CD14-positive monocyte (primary cell): ENCODE measurements at regions not wholly inside any gene's neighbourhood (a gene's known extent, or its start where the extent isn't known, plus 50 kb on each side); places are given as distances from the start of the nearest gene placed in this dataset.

Experiments used
- DNase-seq, 3 donors: peaks; one replicate each; pipeline ENCODE4 v3.0.0-alpha.2; 2011 to 2022
- H2AFZ ChIP-seq: 2 replicates; pipeline ENCODE4 v1.6.0; 2012; ENCODE audit warnings: mild to moderate bottlenecking, low read depth, low read length, inconsistent platforms; ENCODE audit not compliant: insufficient read depth, poor library complexity, severe bottlenecking
- H3K27ac ChIP-seq, 2 donors: 1 replicate in 1 of 2; 2 replicates in 1 of 2; pipeline ENCODE4 v1.5.1; 2012 to 2013; ENCODE audit warnings: low read length in 2 of 2, control low read depth in 1 of 2, inconsistent platforms in 1 of 2, low read depth in 1 of 2, mild to moderate bottlenecking in 1 of 2
- H3K27me3 ChIP-seq, 2 donors: one replicate each; pipeline versions ENCODE4 v1.6.0 to v1.6.1; 2011 to 2013; ENCODE audit warnings: low read length in 2 of 2; ENCODE audit not compliant: control insufficient read depth in 2 of 2, insufficient read depth in 2 of 2
- H3K36me3 ChIP-seq, 2 donors: replicated peaks in 1 of 2; 1 replicate in 1 of 2; 2 replicates in 1 of 2; pipeline versions ENCODE4 v1.5.1 to v1.6.1; 2012 to 2013; ENCODE audit warnings: low read length in 2 of 2, control low read depth in 1 of 2, inconsistent platforms in 1 of 2, mild to moderate bottlenecking in 1 of 2; ENCODE audit not compliant: insufficient read depth in 2 of 2, control insufficient read depth in 1 of 2
- H3K4me1 ChIP-seq, 2 donors: 1 replicate in 1 of 2; 2 replicates in 1 of 2; pipeline versions ENCODE4 v1.5.1 to v1.6.1; 2012 to 2013; ENCODE audit warnings: low read length in 2 of 2, control low read depth in 1 of 2, inconsistent platforms in 1 of 2, mild to moderate bottlenecking in 1 of 2, moderate library complexity in 1 of 2; ENCODE audit not compliant: insufficient read depth in 2 of 2, control insufficient read depth in 1 of 2
- H3K4me2 ChIP-seq: replicated peaks from 2 replicates; pipeline ENCODE3; 2012; ENCODE audit warnings: low read length, moderate library complexity, mild to moderate bottlenecking; ENCODE audit not compliant: poor library complexity, severe bottlenecking; ENCODE audit errors: extremely low read depth
- H3K4me3 ChIP-seq, 3 experiments: fragments of 200-600 bp in 1 of 3; sonication (generic) in 1 of 3; replicated peaks in 1 of 3; 1 replicate in 2 of 3; 2 replicates in 1 of 3; pipeline ENCODE4 v1.5.1; 2011 to 2013; ENCODE audit warnings: low read length in 3 of 3, mild to moderate bottlenecking in 3 of 3, control low read depth in 2 of 3, low read depth in 2 of 3, inconsistent platforms in 1 of 3, moderate library complexity in 1 of 3
- H3K79me2 ChIP-seq: 2 replicates; pipeline ENCODE4 v1.6.0; 2012; ENCODE audit warnings: mild to moderate bottlenecking, control low read depth, inconsistent platforms, low read length, moderate library complexity; ENCODE audit not compliant: insufficient read depth
- H3K9ac ChIP-seq: 2 replicates; pipeline ENCODE4 v1.6.0; 2017; ENCODE audit warnings: low read length, mild to moderate bottlenecking; ENCODE audit not compliant: insufficient read depth, poor library complexity, severe bottlenecking
- H3K9me3 ChIP-seq, 2 donors: replicated peaks in 1 of 2; 1 replicate in 1 of 2; 2 replicates in 1 of 2; pipeline versions ENCODE4 v1.5.1 to v1.6.1; 2012 to 2013; ENCODE audit warnings: low read length in 2 of 2, control low read depth in 1 of 2; ENCODE audit not compliant: control insufficient read depth in 1 of 2, insufficient read depth in 1 of 2
- H4K20me1 ChIP-seq: 2 replicates; pipeline ENCODE4 v1.6.0; 2012; ENCODE audit warnings: mild to moderate bottlenecking, low read length, control low read depth, moderate library complexity; ENCODE audit not compliant: insufficient read depth
- H3K27ac Mint-ChIP-seq, 7 donors: one replicate each; pipeline ENCODE4 v1.8.0; 2020; ENCODE audit warnings: mild to moderate bottlenecking in 7 of 7, mixed read lengths in 7 of 7, moderate library complexity in 6 of 7, inconsistent platforms in 2 of 7
- H3K27me3 Mint-ChIP-seq, 3 donors: one replicate each; pipeline ENCODE4 v1.8.0; 2021 to 2022; ENCODE audit warnings: low read depth in 3 of 3, mild to moderate bottlenecking in 3 of 3, mixed read lengths in 3 of 3, moderate library complexity in 3 of 3, inconsistent platforms in 1 of 3
- H3K36me3 Mint-ChIP-seq, 2 donors: one replicate each; pipeline ENCODE4 v1.8.0; 2020; ENCODE audit warnings: mixed read lengths in 2 of 2, inconsistent platforms in 1 of 2, mild to moderate bottlenecking in 1 of 2
- H3K4me1 Mint-ChIP-seq: one replicate; pipeline ENCODE4 v1.8.0; 2020; ENCODE audit warnings: mild to moderate bottlenecking, mixed read lengths
- H3K4me3 Mint-ChIP-seq, 2 donors: one replicate each; pipeline ENCODE4 v1.8.0; 2020; ENCODE audit warnings: mild to moderate bottlenecking in 2 of 2, mixed read lengths in 2 of 2, moderate library complexity in 1 of 2
- H3K9me3 Mint-ChIP-seq, 7 donors: one replicate each; pipeline ENCODE4 v1.8.0; 2020 to 2022; ENCODE audit warnings: mixed read lengths in 7 of 7, mild to moderate bottlenecking in 6 of 7, moderate library complexity in 6 of 7, inconsistent platforms in 2 of 7
- WGBS: methylation state at CpG from one replicate; pipeline ENCODE4 v1.1.5; 2013; ENCODE audit warnings: missing lambda C conversion rate; ENCODE audit not compliant: insufficient coverage; 5-methylcytosine and 5-hydroxymethylcytosine counted together
- intact Hi-C, 2 donors: fragments of 100-400 bp; cut with micrococcal nuclease; formaldehyde crosslinking; loops; one replicate each; pipeline versions ENCODE4 v1.15.0 to v1.15.1; 2023
- TF ChIP-seq, protein P1 (sequence below): fragments of 200-600 bp; IDR thresholded peaks from one replicate; pipeline ENCODE4 v1.8.0; 2022; ENCODE audit warnings: antibody characterized with exemption, mild to moderate bottlenecking

DNA sequence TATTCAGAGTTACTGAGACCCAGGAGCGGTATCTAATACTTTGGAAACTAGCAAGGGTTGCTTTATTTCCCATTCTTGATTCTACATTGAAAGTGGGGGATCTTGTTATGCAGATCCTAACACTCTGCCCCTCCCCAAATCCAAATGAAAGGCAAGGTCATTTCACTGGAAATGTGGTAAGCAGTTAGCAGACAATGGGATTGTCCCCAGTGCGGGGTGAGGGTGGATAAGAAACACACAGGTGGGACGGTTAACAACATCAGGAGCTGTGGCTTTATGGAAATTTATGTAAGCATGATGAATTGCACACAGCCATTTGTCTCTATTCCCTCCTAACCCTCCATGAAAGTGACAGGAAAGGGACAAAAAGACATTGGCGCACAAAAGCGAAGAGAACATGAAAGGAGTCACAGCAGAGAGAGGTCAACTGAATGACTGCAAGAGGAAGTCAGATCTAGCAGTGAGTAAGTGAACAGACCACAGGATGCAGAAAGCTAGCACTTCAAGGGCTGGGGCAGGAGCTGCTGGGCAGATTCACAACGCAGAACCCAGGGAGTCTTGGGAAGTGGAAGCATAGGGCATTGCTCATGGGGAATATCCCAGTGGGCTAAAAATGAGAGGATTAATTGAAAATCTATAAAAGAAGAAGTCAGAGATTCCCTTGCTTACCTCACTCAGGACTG lies 184.4 kb downstream of the HSD17B3 start:
- Mint-ChIP-seq H3K27ac (peak overlapping the region in 3 of 7 donors; percentile 5 to 52 (median 17)), H3K9me3 (peaks cover 4 to 20% (median 13%) of the 10 kb centered on the region in 7 donors), H3K4me1 (peaks cover 31% of the 10 kb centered on the region), H3K36me3 (no peaks in the 10 kb centered on the region), H3K4me3 (no peak overlapping the region), H3K27me3 (peaks cover 0 to 4% (median 1%) of the 10 kb centered on the region in 3 donors)
- no peaks in the 10 kb centered on the region for H3K79me2 ChIP-seq
- H3K4me3 ChIP-seq, result no peak overlapping the region
- 88% methylated on average over 1 of the region's 6 CpGs for whole genome bisulfite sequencing
- H3K4me2 ChIP-seq, result no peak overlapping the region
- no peak overlapping the region for H3K9ac ChIP-seq
- intact Hi-C loops, result no loop called here
- H3K27me3 ChIP-seq, result no peaks in the 10 kb centered on the region
- H2AFZ ChIP-seq, result no peak overlapping the region
- H4K20me1 ChIP-seq, result no peaks in the 10 kb centered on the region
- TF ChIP-seq, protein P1, sequence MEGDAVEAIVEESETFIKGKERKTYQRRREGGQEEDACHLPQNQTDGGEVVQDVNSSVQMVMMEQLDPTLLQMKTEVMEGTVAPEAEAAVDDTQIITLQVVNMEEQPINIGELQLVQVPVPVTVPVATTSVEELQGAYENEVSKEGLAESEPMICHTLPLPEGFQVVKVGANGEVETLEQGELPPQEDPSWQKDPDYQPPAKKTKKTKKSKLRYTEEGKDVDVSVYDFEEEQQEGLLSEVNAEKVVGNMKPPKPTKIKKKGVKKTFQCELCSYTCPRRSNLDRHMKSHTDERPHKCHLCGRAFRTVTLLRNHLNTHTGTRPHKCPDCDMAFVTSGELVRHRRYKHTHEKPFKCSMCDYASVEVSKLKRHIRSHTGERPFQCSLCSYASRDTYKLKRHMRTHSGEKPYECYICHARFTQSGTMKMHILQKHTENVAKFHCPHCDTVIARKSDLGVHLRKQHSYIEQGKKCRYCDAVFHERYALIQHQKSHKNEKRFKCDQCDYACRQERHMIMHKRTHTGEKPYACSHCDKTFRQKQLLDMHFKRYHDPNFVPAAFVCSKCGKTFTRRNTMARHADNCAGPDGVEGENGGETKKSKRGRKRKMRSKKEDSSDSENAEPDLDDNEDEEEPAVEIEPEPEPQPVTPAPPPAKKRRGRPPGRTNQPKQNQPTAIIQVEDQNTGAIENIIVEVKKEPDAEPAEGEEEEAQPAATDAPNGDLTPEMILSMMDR, result no peak
- peaks cover 19 to 38% of the 10 kb centered on the region in 2 donors for H3K4me1 ChIP-seq
- DNase-seq, result peak; percentile 38 to 70 (median 56)
- H3K27ac ChIP-seq, result no peak overlapping the region
- H3K9me3 ChIP-seq, result peaks cover 0 to 2% of the 10 kb centered on the region in 2 donors
- H3K36me3 ChIP-seq, result no peaks in the 10 kb centered on the region

DNA sequence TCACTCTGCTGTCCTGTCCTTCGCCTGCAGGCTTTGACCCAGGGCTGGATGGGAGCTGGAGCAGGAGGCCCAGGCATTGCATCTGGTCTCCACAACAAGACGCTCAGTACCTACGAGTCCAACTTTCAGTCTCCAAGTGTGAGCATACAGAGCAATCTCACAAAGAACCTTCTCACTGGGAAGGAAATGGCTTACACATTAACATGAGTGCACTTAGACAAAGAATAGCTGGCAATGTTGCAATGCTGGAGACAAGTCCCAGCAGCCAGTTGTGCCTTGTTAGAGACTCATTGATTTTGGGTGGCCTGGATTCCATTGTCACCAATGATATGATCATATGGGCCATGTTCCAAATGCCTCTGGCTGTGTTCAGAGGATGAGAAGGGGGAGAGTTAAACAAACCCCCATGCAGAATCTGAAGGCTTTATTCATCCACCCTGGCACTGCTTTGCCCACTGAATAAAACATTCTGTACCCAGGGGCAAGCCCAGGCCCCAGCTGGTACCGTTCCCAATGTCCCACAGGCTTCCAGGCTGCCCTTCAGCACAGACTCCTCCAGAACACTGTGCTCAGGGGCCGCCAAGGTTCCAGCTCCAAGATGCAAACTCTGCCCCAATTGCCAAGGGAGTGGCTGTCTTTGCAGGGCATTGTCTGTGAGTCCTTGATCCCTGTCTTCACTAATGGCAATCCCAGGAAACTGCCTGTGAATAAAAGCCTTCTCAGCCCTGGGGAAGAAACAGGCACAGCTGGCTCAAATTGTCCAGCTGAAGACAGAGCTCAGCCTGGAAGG lies 185.5 kb downstream of the HSD17B3 start:
- WGBS, result 89% methylated on average over 4 of the region's 5 CpGs
- peaks cover 31% of the 10 kb centered on the region for H3K4me1 Mint-ChIP-seq
- no peak for DNase-seq
- H3K36me3 Mint-ChIP-seq, result no peaks in the 10 kb centered on the region
- H3K36me3 ChIP-seq, result no peaks in the 10 kb centered on the region
- no peak overlapping the region for H3K4me3 Mint-ChIP-seq
- H3K27me3 Mint-ChIP-seq, result peaks cover 0 to 1% (median 0%) of the 10 kb centered on the region in 3 donors
- no peaks in the 10 kb centered on the region for H4K20me1 ChIP-seq
- H3K27ac ChIP-seq, result no peak overlapping the region
- peaks cover 4 to 20% (median 12%) of the 10 kb centered on the region in 7 donors for H3K9me3 Mint-ChIP-seq
- no peak overlapping the region for H3K4me2 ChIP-seq
- H3K27me3 ChIP-seq, result no peaks in the 10 kb centered on the region
- H3K9me3 ChIP-seq, result peaks cover 0 to 2% of the 10 kb centered on the region in 2 donors
- H2AFZ ChIP-seq, result peak overlapping the region; percentile 51
- H3K9ac ChIP-seq, result no peak overlapping the region
- H3K27ac Mint-ChIP-seq, result no peak overlapping the region
- peaks cover 19 to 38% of the 10 kb centered on the region in 2 donors for H3K4me1 ChIP-seq
- intact Hi-C loops, result no loop called here
- TF ChIP-seq, protein P1, result no peak
- no peak overlapping the region for H3K4me3 ChIP-seq
- no peaks in the 10 kb centered on the region for H3K79me2 ChIP-seq
